SK-N-SH (cell line): ENCODE measurements at regions not wholly inside any gene's neighbourhood (a gene's known extent, or its start where the extent isn't known, plus 50 kb on each side); places are given as distances from the start of the nearest gene placed in this dataset.

Experiments
- CTCF ChIA-PET: fragments of 300-600, 350-600 bp; formaldehyde crosslinking; extraction: SDS; loops from one replicate; lab custom pipeline; 2021; lab: Yijun Ruan, JAX
- POLR2A ChIA-PET: fragments of 350-600 bp; sonication (Branson Sonifier 250); formaldehyde crosslinking; extraction: SDS; loops from one replicate; lab custom pipeline; 2020; ENCODE audit warnings: antibody characterized with exemption, inconsistent platforms; lab: Yijun Ruan, JAX
- DNase-seq: peaks from one replicate; pipeline ENCODE4 v3.0.0; 2012
- H2AFZ ChIP-seq: fragments of 200-600 bp; sonication (generic); 2 replicates; pipeline ENCODE4 v1.8.1; 2016; ENCODE audit warnings: antibody characterized with exemption, mild to moderate bottlenecking, low read depth
- H3F3A ChIP-seq: fragments of 200-600 bp; sonication (generic); replicated peaks from 2 replicates; pipeline ENCODE3; 2016; ENCODE audit warnings: antibody characterized with exemption, mild to moderate bottlenecking; ENCODE audit not compliant: insufficient read depth
- H3K27ac ChIP-seq, 2 experiments: fragments of 200-500 bp in 1 of 2; fragments of 200-600 bp in 1 of 2; sonication (Bioruptor generic) in 1 of 2; sonication (generic), shearing (Covaris generic) in 1 of 2; 2 replicates each; pipeline versions ENCODE4 v1.5.1 to v1.6.1; 2014 to 2016; ENCODE audit warnings: low read depth in 2 of 2, inconsistent platforms in 1 of 2, low read length in 1 of 2, mild to moderate bottlenecking in 1 of 2, mixed read lengths in 1 of 2
- H3K27me3 ChIP-seq: fragments of 200-600 bp; sonication (generic), shearing (Covaris generic); 2 replicates; pipeline ENCODE4 v1.6.1; 2016; ENCODE audit warnings: mixed run types; ENCODE audit not compliant: insufficient read depth
- H3K36me3 ChIP-seq, 2 experiments: fragments of 200-500 bp in 1 of 2; fragments of 200-600 bp in 1 of 2; sonication (Bioruptor generic) in 1 of 2; sonication (generic) in 1 of 2; replicated peaks in 1 of 2; 2 replicates each; pipeline versions ENCODE3 to v1.5.1; 2014 to 2016; ENCODE audit warnings: low read length in 1 of 2, mild to moderate bottlenecking in 1 of 2; ENCODE audit not compliant: insufficient read depth in 2 of 2, control insufficient read depth in 1 of 2
- H3K4me1 ChIP-seq, 2 experiments: fragments of 200-500 bp in 1 of 2; fragments of 200-600 bp in 1 of 2; sonication (Bioruptor generic) in 1 of 2; sonication (generic), shearing (Covaris generic) in 1 of 2; 2 replicates each; pipeline versions ENCODE4 v1.5.1 to v1.6.1; 2014 to 2016; ENCODE audit warnings: low read depth in 1 of 2, low read length in 1 of 2, mixed run types in 1 of 2; ENCODE audit not compliant: insufficient read depth in 2 of 2, control insufficient read depth in 1 of 2
- H3K4me2 ChIP-seq: fragments of 200-600 bp; sonication (generic), shearing (Covaris generic); 2 replicates; pipeline ENCODE4 v1.6.1; 2017; ENCODE audit warnings: mixed run types
- H3K4me3 ChIP-seq, 2 experiments: fragments of 200-500 bp in 1 of 2; fragments of 200-600 bp in 1 of 2; sonication (Bioruptor generic) in 1 of 2; sonication (generic), shearing (Covaris generic) in 1 of 2; 2 replicates each; pipeline versions ENCODE4 v1.5.1 to v1.8.1; 2014 to 2016; ENCODE audit warnings: low read depth in 2 of 2, inconsistent platforms in 1 of 2, low read length in 1 of 2, mild to moderate bottlenecking in 1 of 2, mixed read lengths in 1 of 2, moderate library complexity in 1 of 2
- H3K79me2 ChIP-seq: fragments of 200-600 bp; sonication (generic); 2 replicates; pipeline ENCODE4 v1.8.1; 2017; ENCODE audit warnings: mild to moderate bottlenecking; ENCODE audit not compliant: insufficient read depth
- H3K9ac ChIP-seq: fragments of 200-600 bp; sonication (generic); 2 replicates; pipeline ENCODE4 v1.6.1; 2017; ENCODE audit warnings: mixed run types
- H3K9me2 ChIP-seq: fragments of 200-600 bp; sonication (generic); 2 replicates; pipeline ENCODE4 v1.6.1; 2017; ENCODE audit warnings: mixed run types
- H3K9me3 ChIP-seq: fragments of 200-600 bp; sonication (generic); 2 replicates; pipeline ENCODE4 v1.6.1; 2017; ENCODE audit warnings: mixed run types, mild to moderate bottlenecking, moderate library complexity
- H4K20me1 ChIP-seq: fragments of 200-600 bp; sonication (generic); 2 replicates; pipeline ENCODE4 v1.6.1; 2017; ENCODE audit warnings: mild to moderate bottlenecking, mixed run types; ENCODE audit not compliant: insufficient read depth
- ELF1 ChIP-seq: IDR thresholded peaks from 2 replicates; pipeline ENCODE4 v1.4.0; 2012
- EP300 ChIP-seq, 2 experiments: IDR thresholded peaks; 2 replicates each; pipeline versions ENCODE4 v1.4.0 to v1.6.1; 2012; ENCODE audit warnings: borderline replicate concordance in 1 of 2, low read depth in 1 of 2, low read length in 1 of 2
- FOSL2 ChIP-seq: IDR thresholded peaks from 2 replicates; pipeline ENCODE4 v1.4.0; 2012; ENCODE audit warnings: low read depth, mild to moderate bottlenecking, moderate library complexity, borderline replicate concordance
- FOXJ3 ChIP-seq: sonication (generic); formaldehyde crosslinking; IDR thresholded peaks from 2 replicates; pipeline ENCODE4 v1.5.1; 2020; ENCODE audit warnings: mild to moderate bottlenecking, missing genetic modification reagents
- FOXM1 ChIP-seq: IDR thresholded peaks from 2 replicates; pipeline ENCODE4 v1.4.0; 2012; ENCODE audit warnings: low read depth, mild to moderate bottlenecking
- GATA2 ChIP-seq: sonication (generic); formaldehyde crosslinking; IDR thresholded peaks from 2 replicates; pipeline ENCODE4 v1.5.0; 2020; ENCODE audit warnings: mild to moderate bottlenecking, missing genetic modification reagents
- IRF3 ChIP-seq: fragments of 150-350 bp; IDR thresholded peaks from 2 replicates; pipeline ENCODE4 v1.6.1; 2016; ENCODE audit warnings: mild to moderate bottlenecking, low read depth, low read length
- MEF2A ChIP-seq: IDR thresholded peaks from 2 replicates; pipeline ENCODE4 v1.4.0; 2012; ENCODE audit warnings: low read depth, borderline replicate concordance
- MXI1 ChIP-seq: IDR thresholded peaks from 2 replicates; pipeline ENCODE4 v1.6.1; 2012; ENCODE audit warnings: mild to moderate bottlenecking, low read depth, low read length, improper control_type of control experiment
- POLR2AphosphoS5 ChIP-seq: IDR thresholded peaks from 2 replicates; pipeline ENCODE4 v1.6.1; 2012; ENCODE audit warnings: low read depth, low read length
- RAD21 ChIP-seq: IDR thresholded peaks from 2 replicates; pipeline ENCODE4 v1.6.1; 2012; ENCODE audit warnings: mild to moderate bottlenecking, low read length
- RCOR1 ChIP-seq: fragments of 150-350 bp; IDR thresholded peaks from 2 replicates; pipeline ENCODE4 v1.6.1; 2017; ENCODE audit warnings: antibody characterized with exemption, low read length
- REST ChIP-seq: IDR thresholded peaks from 2 replicates; pipeline ENCODE4 v1.6.1; 2012; ENCODE audit warnings: mild to moderate bottlenecking, low read depth, low read length, moderate library complexity
- RFX5 ChIP-seq: IDR thresholded peaks from 2 replicates; pipeline ENCODE4 v1.6.1; 2012; ENCODE audit warnings: mild to moderate bottlenecking, improper control_type of control experiment, low read length
- SIN3A ChIP-seq: IDR thresholded peaks from 2 replicates; pipeline ENCODE4 v1.6.1; 2012; ENCODE audit warnings: low read depth, mild to moderate bottlenecking, low read length, moderate library complexity, borderline replicate concordance
- TAF1 ChIP-seq: IDR thresholded peaks from 2 replicates; pipeline ENCODE4 v1.6.1; 2012; ENCODE audit warnings: low read depth, mild to moderate bottlenecking, low read length, moderate library complexity, borderline replicate concordance
- TCF12 ChIP-seq: IDR thresholded peaks from 2 replicates; pipeline ENCODE4 v1.4.0; 2012
- TEAD4 ChIP-seq: IDR thresholded peaks from 2 replicates; pipeline ENCODE4 v1.4.0; 2012; ENCODE audit warnings: mild to moderate bottlenecking, borderline replicate concordance; ENCODE audit not compliant: insufficient read depth
- YY1 ChIP-seq: IDR thresholded peaks from 2 replicates; pipeline ENCODE4 v1.4.0; 2012; ENCODE audit warnings: low read depth, mild to moderate bottlenecking
- ZBTB33 ChIP-seq: IDR thresholded peaks from 2 replicates; pipeline ENCODE4 v1.4.0; 2012; ENCODE audit warnings: low read depth, borderline replicate concordance
- WGBS: methylation state at CpG from one replicate; pipeline ENCODE4 v1.1.6; 2017; ENCODE audit warnings: low lambda C conversion rate; 5-methylcytosine and 5-hydroxymethylcytosine counted together
- TF ChIP-seq, protein P1 (sequence below): IDR thresholded peaks from 2 replicates; pipeline ENCODE4 v1.4.0; 2012; ENCODE audit warnings: low read depth, borderline replicate concordance

GRCh38 chr11:129605815-129606214 lies 209.8 kb upstream of the TMEM45B start (continued):
- TF ChIP-seq TAF1 (no peak), ZBTB33 (no peak)

DNA sequence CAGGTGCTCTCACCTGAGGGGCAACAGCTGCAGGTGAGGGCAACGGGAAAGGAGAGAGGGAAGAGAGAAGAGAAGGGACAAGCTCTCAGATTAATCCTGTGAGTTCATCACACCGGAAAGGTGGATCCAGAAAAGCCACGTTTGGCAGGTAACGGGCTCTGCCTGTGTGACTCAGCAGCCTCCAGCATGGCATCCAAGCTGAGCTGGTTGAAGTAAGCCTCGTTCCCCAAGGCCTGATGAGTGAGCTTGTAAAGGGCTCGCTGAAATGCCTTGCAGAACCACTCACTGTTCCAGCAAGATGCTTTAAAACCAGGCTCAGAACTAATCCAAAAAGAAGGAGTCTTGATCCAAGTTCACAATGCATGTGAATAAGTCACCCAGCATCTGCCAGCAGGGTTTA lies 206.9 kb upstream of the TMEM45B start:
- POLR2A ChIA-PET = no interaction called here
- DNase-seq = no peak
- no peaks in the 10 kb centered on the region for H3K9me3 ChIP-seq
- no peaks in the 10 kb centered on the region for H4K20me1 ChIP-seq
- no peaks in the 10 kb centered on the region for H3K79me2 ChIP-seq
- H3F3A ChIP-seq = no peaks in the 10 kb centered on the region
- H3K4me3 ChIP-seq = no peak overlapping the region
- no peak overlapping the region for H3K4me2 ChIP-seq
- H3K9me2 ChIP-seq = no peaks in the 10 kb centered on the region
- no peak for TF ChIP-seq IRF3
- no peak for TF ChIP-seq RFX5
- no peak for TF ChIP-seq RAD21
- TF ChIP-seq SIN3A = no peak
- no peak for TF ChIP-seq GATA2
- no peak for TF ChIP-seq YY1
- no peak for TF ChIP-seq MEF2A
- no peak for TF ChIP-seq REST
- TF ChIP-seq EP300 (IDR thresholded peaks at IDR 0.05; ENCODE audit: borderline replicate concordance in 1 of 2, low read depth in 1 of 2, low read length in 1 of 2) = no peak
- TF ChIP-seq FOSL2 = no peak
- TF ChIP-seq, protein P1, sequence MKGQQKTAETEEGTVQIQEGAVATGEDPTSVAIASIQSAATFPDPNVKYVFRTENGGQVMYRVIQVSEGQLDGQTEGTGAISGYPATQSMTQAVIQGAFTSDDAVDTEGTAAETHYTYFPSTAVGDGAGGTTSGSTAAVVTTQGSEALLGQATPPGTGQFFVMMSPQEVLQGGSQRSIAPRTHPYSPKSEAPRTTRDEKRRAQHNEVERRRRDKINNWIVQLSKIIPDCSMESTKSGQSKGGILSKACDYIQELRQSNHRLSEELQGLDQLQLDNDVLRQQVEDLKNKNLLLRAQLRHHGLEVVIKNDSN = no peak
- TF ChIP-seq FOXM1 = no peak
- no peak for TF ChIP-seq TAF1
- no peak for TF ChIP-seq MXI1
- TF ChIP-seq ELF1 = no peak
- no peak for TF ChIP-seq TEAD4
- TF ChIP-seq RCOR1 = no peak
- no peak for TF ChIP-seq FOXJ3 (CRISPR knock-in tag)
- TF ChIP-seq TCF12 = no peak
- TF ChIP-seq POLR2AphosphoS5 = no peak
- WGBS = 39% methylated on average over 6 of the region's 6 CpGs
- no peak overlapping the region for H2AFZ ChIP-seq
- CTCF ChIA-PET = no interaction called here
- H3K27ac ChIP-seq = no peak overlapping the region
- no peaks in the 10 kb centered on the region for H3K27me3 ChIP-seq
- no peak overlapping the region for H3K9ac ChIP-seq
- peaks cover 0 to 8% of the 10 kb centered on the region in 2 experiments; a peak in 1 of 4 replicates for H3K4me1 ChIP-seq
- H3K36me3 ChIP-seq = no peaks in the 10 kb centered on the region
